Colonic mucosa (tissue), 4 donors: ENCODE measurements at regions not wholly inside any gene's neighbourhood (a gene's known extent, or its start where the extent isn't known, plus 50 kb on each side); places are given as distances from the start of the nearest gene placed in this dataset.

ENCODE experiments used
- DNase-seq: peaks from one replicate; pipeline ENCODE4 v3.0.0-alpha.2; 2020
- H3K27ac ChIP-seq: fragments of 200-600 bp; one replicate; pipeline ENCODE4 v1.8.0; 2021
- H3K27me3 ChIP-seq: fragments of 200-600 bp; one replicate; pipeline ENCODE4 v1.8.0; 2021
- H3K36me3 ChIP-seq: fragments of 200-600 bp; one replicate; pipeline ENCODE4 v1.8.0; 2021
- H3K4me1 ChIP-seq: fragments of 200-600 bp; one replicate; pipeline ENCODE4 v1.8.0; 2021; ENCODE audit warnings: mild to moderate bottlenecking
- H3K4me3 ChIP-seq: fragments of 200-600 bp; one replicate; pipeline ENCODE4 v1.8.0; 2021
- H3K9ac ChIP-seq, 2 donors: one replicate each; pipeline ENCODE4 v1.7.0; 2013; ENCODE audit warnings: control low read depth in 2 of 2, low read depth in 2 of 2, low read length in 2 of 2
- H3K9me3 ChIP-seq: fragments of 200-600 bp; one replicate; pipeline ENCODE4 v1.8.0; 2021
- CTCF ChIP-seq: fragments of 200-600 bp; IDR thresholded peaks from one replicate; pipeline ENCODE4 v1.8.0; 2022; ENCODE audit warnings: antibody characterized with exemption, mild to moderate bottlenecking
- intact Hi-C: fragments of 100-400 bp; cut with DNase I; formaldehyde crosslinking; loops from one replicate; pipeline ENCODE4 v1.14.1; 2022
- donor health status: healthy.
- donor health status: DM: no; HTN: no; CAD: no.
- donor health status: DM: no; HTN: no; CAD: no.

- Histone ChIP-seq H3K9ac (no peak overlapping the region), H3K4me1 (peaks cover 4% of the 10 kb centered on the region), H3K27me3 (no peaks in the 10 kb centered on the region), H3K4me3 (no peak overlapping the region), H3K27ac (no peak overlapping the region), H3K36me3 (no peaks in the 10 kb centered on the region), H3K9me3 (no peaks in the 10 kb centered on the region)
- intact Hi-C loops = no loop called here
- no peak for DNase-seq
- no peak for TF ChIP-seq CTCF
Measured at GRCh38 chr1:244960904-244961303, 96.6 kb upstream of the HNRNPU start.

GRCh38 chr1:244958593-244958992, 94.2 kb upstream of the HNRNPU start:
- Histone ChIP-seq H3K27me3 (no peaks in the 10 kb centered on the region), H3K4me1 (no peaks in the 10 kb centered on the region), H3K36me3 (no peaks in the 10 kb centered on the region), H3K9me3 (no peaks in the 10 kb centered on the region), H3K27ac (no peak overlapping the region), H3K4me3 (no peak overlapping the region), H3K9ac (no peak overlapping the region)
- no peak for DNase-seq
- no peak for TF ChIP-seq CTCF
- intact Hi-C loops = no loop called here

GRCh38 chr1:244957525-244957924, 93.2 kb upstream of the HNRNPU start:
- TF ChIP-seq CTCF = no peak
- Histone ChIP-seq H3K36me3 (no peaks in the 10 kb centered on the region), H3K4me1 (no peaks in the 10 kb centered on the region), H3K27ac (no peak overlapping the region), H3K27me3 (no peaks in the 10 kb centered on the region), H3K9ac (no peak overlapping the region), H3K9me3 (no peaks in the 10 kb centered on the region), H3K4me3 (no peak overlapping the region)
- no peak for DNase-seq
- intact Hi-C loops = no loop called here

- Histone ChIP-seq H3K27ac (no peak overlapping the region), H3K4me3 (no peak overlapping the region), H3K9me3 (no peaks in the 10 kb centered on the region), H3K4me1 (no peaks in the 10 kb centered on the region), H3K36me3 (no peaks in the 10 kb centered on the region), H3K27me3 (no peaks in the 10 kb centered on the region), H3K9ac (no peak overlapping the region)
- no peak for DNase-seq
- intact Hi-C loops = no loop called here
- no peak for TF ChIP-seq CTCF
Measured at GRCh38 chr1:244957122-244957521, 92.8 kb upstream of the HNRNPU start.

- Histone ChIP-seq H3K9ac (no peak overlapping the region), H3K9me3 (no peaks in the 10 kb centered on the region), H3K27ac (no peak overlapping the region), H3K4me1 (no peaks in the 10 kb centered on the region), H3K27me3 (no peaks in the 10 kb centered on the region), H3K36me3 (no peaks in the 10 kb centered on the region), H3K4me3 (no peak overlapping the region)
- no peak for DNase-seq
- no peak for TF ChIP-seq CTCF
- intact Hi-C loops = no loop called here
Measured at GRCh38 chr1:244955661-244956060, 91.3 kb upstream of the HNRNPU start.

- Histone ChIP-seq H3K4me1 (no peaks in the 10 kb centered on the region), H3K4me3 (no peak overlapping the region), H3K36me3 (no peaks in the 10 kb centered on the region), H3K27ac (no peak overlapping the region), H3K9ac (no peak overlapping the region), H3K9me3 (no peaks in the 10 kb centered on the region), H3K27me3 (no peaks in the 10 kb centered on the region)
- TF ChIP-seq CTCF = no peak
- intact Hi-C loops = no loop called here
- no peak for DNase-seq
Measured at GRCh38 chr1:244954359-244954758, 90.0 kb upstream of the HNRNPU start.
